Limb (tissue), 2 donors: ENCODE measurements at regions not wholly inside any gene's neighbourhood (a gene's known extent, or its start where the extent isn't known, plus 50 kb on each side); places are given as distances from the start of the nearest gene placed in this dataset.

ENCODE experiments used
- DNase-seq, 2 donors: peaks; one replicate each; pipeline ENCODE4 v3.0.0-alpha.2; 2016; ENCODE audit errors: extremely low spot score in 2 of 2

GRCh38 chr17:71881581-71881980 lies 239.2 kb upstream of the SOX9 start:
- no peak for DNase-seq

- no peak for DNase-seq
These were observed 237.6 kb upstream of the SOX9 start for GRCh38 chr17:71883258-71883657.

- no peak for DNase-seq
These were observed 237.0 kb upstream of the SOX9 start for GRCh38 chr17:71883845-71884244.

GRCh38 chr17:71885662-71886061 lies 235.2 kb upstream of the SOX9 start:
- no peak for DNase-seq

- no peak for DNase-seq
These were observed 221.5 kb upstream of the SOX9 start for GRCh38 chr17:71899317-71899716.

DNA sequence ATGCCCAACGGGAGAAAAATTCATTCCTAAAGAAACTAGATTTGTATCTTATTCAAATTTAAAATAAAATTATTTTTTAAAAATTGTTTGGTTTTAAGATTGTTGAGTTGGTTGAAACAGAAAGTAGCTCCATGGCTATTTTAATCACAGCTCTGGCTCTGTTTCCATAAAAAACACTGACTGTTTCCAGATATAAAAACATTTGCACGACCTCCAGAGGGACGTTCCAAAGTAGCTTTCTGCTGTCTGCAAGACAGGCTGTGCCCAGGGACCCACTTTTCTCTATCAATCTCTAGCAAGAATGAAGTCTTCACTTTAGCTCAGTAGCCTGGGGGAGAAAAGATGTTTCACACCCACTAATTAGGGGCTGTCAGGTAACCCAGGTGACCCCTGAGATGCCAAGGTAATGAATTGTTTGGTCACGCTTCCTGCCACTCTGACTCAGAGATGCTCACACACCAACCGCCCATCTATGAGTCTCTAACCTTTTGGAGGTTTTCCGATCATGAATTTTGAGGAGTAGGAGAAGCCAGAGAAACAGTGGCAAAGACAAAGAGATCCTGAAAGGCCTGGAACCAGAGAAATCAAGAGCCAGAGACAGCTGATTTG lies 220.1 kb upstream of the SOX9 start:
- no peak for DNase-seq

DNA sequence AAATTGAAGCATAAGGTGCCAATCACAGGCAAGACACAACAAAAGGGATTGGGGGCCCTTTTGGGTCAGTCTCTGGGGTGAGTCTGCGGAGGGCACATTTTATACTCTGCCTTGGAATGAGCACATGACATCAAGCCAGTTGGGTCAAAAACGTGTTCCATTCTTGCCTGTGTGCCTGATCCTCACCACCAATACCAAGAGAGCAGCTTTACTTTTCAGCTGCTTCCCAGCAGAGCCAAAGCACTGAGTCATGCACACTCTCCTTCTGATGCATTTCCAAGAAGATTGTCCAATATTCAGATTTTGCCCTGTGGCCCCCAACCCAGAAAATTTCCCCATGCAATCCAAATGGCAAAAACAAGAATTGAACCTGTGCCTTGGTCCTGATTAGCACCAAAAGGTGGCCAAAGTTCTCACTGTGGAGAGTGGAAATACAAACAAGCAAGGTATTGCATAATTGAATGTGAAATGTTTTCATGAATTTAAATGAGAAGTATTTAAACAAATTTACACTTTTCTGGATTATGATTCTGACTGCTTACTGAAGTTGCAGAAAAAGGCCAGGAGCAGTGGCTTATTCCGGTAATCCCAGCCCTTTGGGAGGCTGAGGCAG lies 217.8 kb upstream of the SOX9 start:
- DNase-seq = no peak

DNA sequence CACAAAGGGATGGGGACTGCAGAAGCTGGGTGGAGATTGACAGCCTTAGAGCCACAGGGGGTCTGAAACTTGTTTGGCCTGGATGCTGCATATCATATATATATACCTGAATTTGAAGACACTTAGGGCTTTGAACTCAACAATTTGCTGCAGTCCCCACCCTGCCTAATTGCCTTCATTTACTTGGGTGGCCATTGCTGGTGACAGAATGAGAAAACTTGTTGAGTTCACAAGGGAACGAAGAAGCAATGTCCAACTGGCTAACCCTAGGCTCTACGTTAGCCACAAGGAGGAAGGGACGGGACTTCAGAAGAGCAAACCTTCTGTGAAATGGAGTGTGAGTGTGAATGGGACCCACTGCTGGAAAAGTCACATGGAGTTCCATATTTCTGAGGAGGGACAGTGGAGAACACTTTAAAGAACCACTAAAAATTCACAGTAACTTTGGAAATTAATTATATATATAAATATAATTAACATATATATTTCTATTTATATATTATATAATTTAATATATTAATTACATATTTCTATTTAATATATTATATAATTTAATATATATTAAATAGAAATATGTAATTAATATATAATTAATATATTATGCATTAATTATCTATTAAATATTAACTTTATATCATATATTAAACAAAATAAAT lies 215.3 kb upstream of the SOX9 start:
- peak in 1 of 2 donors; percentile 29 for DNase-seq

DNA sequence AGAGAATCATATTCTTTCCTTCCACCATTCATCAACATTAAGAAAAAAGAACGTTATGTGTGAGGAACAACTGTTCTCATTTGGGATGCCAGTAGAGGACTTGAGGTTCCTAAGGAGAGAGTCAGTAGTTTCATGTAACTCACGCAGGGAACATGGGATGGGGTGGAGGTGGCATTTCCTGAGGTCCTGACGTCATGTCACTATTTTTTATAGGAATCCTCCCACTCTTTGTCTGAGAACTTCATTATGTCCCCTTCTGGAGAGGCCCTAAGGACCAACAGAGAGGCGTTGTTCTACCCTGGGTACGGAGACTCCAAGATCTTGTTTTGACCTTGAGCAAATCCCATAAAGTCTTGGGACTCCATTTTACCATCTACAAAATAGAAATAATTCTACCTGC lies 211.7 kb upstream of the SOX9 start:
- DNase-seq = no peak

- no peak for DNase-seq
These were observed 210.8 kb upstream of the SOX9 start for GRCh38 chr17:71910002-71910401.

- no peak for DNase-seq
These were observed 206.8 kb upstream of the SOX9 start for GRCh38 chr17:71914042-71914441.

DNA sequence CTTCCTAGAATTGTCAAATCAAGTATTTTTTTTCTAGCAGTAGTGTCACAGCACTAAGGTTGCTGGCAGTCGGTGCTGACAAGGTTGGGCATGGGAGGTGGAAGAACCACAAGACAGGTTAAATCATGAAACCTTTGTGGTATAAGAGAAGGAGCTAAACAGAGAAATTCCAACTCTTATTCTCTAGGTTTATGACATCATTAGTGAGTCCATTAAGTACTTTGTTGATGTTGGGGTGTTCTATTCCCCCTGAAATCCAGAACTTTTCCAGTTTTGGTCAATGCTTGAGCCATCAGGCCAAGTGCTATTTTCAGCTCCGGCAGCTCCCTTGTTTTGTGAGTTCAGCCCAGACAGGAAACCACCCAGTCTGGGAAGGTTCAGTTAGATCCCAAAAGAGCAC lies 206.0 kb upstream of the SOX9 start:
- no peak for DNase-seq

- DNase-seq = no peak
These were observed 203.1 kb upstream of the SOX9 start for GRCh38 chr17:71917715-71918114.

DNA sequence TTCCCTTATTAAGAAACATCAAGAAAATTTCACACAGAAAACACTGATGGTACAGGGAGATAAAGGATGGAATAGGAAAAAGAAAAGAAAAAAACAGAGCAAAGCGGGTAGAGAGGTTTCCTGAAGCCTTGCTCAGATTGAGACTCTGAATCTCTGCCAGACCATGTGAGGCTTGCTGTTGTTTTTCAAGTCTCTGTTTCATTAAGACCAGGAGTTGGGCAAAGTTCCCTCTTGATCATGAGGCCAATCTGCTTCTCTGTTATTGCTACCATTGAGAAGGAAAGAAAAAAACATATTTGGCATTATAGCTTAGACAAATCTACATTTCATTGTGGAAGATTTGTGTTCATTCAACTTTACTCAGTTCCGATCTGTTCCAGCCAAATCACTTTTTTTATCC lies 201.6 kb upstream of the SOX9 start:
- no peak for DNase-seq

- DNase-seq = no peak
These were observed 200.9 kb upstream of the SOX9 start for GRCh38 chr17:71919896-71920295.

DNA sequence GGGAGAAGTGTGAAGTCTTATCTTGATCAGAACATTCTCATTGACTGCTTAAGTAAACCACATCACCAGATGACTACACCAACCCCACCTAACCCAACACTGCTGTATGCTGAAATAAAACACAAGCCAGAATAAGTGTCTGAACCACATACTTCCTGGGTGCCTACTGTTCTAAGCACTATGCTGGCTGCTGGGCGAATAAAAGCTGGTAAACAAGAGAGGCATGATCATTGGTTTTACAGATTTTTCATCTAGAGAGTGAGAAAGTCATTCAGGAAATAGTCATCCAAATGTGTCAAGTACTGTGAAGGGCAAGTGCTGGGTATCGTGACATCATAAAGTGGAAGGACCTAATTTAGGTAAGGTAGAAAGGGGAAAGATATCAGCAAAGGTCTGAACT lies 199.0 kb upstream of the SOX9 start:
- no peak for DNase-seq

DNA sequence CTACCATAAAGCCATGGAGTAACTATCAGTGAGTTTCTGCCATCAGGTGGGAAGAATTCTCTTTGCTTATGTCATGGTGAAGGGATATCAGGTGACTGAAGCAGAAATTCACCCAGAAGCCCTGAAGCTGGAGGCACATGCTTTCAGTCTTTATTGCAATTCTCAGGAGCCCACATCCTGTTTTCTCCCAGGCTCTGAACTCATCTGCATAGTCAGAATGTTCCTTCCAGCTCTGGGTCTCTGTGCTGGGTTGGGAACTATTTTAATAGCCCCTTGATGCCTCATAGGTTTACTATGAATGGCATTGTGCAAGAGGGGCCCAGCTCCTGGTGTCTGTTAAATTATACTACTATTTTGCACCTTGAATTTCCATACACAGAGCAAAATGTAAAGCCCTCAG lies 198.4 kb upstream of the SOX9 start:
- DNase-seq = no peak

DNA sequence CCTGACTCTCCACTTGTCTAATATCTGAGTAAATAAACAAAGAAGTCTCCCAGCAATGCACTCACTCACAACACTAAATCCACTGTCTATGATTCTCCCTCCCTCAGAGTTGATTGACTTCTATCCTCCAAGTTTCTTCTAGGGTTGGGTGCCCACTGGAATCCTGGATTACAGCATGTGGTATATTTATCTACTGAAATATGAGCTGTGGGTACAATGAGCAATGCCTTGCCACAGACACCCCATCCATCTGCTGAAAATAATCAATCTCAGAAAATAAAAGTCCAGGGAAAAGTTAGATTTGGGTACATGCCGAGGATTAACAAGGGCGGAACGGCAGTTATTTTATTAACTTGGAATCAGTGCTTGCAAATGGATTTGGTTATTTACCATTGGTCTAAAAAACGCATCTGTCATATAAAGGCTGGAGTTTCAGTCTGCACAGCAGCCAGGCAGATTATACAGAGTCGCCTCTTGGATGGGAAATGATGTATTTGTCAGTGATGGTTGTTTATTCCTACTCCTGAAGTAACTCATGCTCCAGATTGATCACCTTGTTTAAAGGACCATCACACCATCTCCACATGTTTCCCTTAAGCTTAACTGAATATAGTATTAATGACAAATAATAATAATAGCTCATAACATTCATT lies 193.9 kb upstream of the SOX9 start:
- no peak for DNase-seq

DNA sequence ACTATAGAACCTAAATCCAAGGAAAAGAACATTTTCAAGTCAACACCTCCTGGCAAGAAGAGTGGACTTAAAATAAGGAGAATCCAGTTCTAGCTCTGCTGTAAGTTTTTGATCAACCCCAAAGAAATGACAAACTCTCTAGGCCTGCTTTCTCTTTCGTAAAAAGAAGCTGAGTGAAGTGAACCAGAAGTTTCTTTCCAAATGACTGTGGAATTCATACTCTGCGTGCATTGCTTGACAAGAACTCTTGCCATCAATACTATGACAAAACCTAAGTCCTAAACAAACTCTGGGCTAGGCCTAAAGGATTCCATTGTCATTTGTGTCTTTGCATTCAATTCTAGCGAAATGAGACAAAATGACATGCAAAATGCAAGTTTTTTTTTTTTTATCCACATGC lies 187.5 kb upstream of the SOX9 start:
- DNase-seq = no peak

DNA sequence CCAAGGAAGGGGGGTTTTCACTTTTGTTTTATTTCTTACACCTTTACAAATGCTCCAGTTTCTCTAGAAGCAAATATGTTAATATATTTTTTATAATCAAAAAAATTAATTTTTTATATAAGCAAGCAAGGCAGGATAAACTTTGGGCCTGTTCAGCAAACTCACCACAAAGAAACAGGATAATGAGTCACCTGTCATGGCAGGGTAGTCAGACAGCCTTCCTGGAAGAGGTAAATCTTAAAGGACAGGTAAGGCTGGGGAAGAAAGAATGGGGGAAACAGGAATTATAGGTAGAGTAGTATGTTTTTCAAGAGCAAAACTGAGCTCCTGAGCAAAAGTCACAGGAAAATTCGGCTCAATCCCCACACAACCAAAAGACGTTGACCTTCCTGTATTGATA lies 186.3 kb upstream of the SOX9 start:
- no peak for DNase-seq

- no peak for DNase-seq
These were observed 185.5 kb upstream of the SOX9 start for GRCh38 chr17:71935341-71935740.

DNA sequence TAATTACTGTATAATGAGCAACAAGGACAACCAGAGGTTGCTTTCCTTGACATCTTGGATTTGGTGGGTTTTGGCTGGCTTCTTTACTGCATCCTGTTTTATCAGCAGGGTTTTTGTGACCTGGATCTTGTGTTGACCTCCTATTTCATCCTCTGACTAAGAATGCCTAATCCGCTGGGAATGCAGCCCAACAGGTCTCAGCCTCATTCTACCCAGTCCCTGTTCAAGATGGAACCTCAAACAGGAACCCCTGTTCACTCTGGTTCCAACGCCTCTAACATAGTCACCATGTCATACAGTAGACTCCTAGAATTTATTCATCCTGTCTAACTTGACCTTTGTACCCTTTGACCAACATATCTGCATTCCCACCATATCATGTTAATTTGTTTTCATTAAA lies 183.8 kb upstream of the SOX9 start:
- no peak for DNase-seq

GRCh38 chr17:71937914-71938313 lies 182.9 kb upstream of the SOX9 start:
- DNase-seq = no peak
